Astrocyte of the cerebellum (primary cell): ENCODE measurements at regions not wholly inside any gene's neighbourhood (a gene's known extent, or its start where the extent isn't known, plus 50 kb on each side); places are given as distances from the start of the nearest gene placed in this dataset.

ENCODE experiments used
- DNase-seq: peaks from one replicate; pipeline ENCODE4 v3.0.0-alpha.2; 2011; ENCODE audit warnings: low read depth
- H3K4me3 ChIP-seq: 2 replicates; pipeline ENCODE4 v1.5.1; 2011; ENCODE audit warnings: mild to moderate bottlenecking, low read depth, low read length, moderate library complexity
- CTCF ChIP-seq: IDR thresholded peaks from 2 replicates; pipeline ENCODE4 v1.5.1; 2012; ENCODE audit warnings: low read length, low read depth, moderate library complexity, mild to moderate bottlenecking; ENCODE audit errors: missing control alignments
- in situ Hi-C: cut with HindIII; loops from 2 replicates; pipeline ENCODE4 v1.10.0; 2017; ENCODE audit warnings: low sequenced_read_pairs

GRCh38 chr2:11963966-11964365 lies 217.5 kb downstream of the LPIN1 start:
- DNase-seq, result no peak
- H3K4me3 ChIP-seq, result no peak overlapping the region
- no peak for TF ChIP-seq CTCF
- in situ Hi-C loops, result no loop called here

GRCh38 chr2:11967946-11968465 lies 221.6 kb downstream of the LPIN1 start:
- no peak for DNase-seq
- no peak for TF ChIP-seq CTCF
- H3K4me3 ChIP-seq, result no peak overlapping the region
- in situ Hi-C loops, result no loop called here

- no peak for DNase-seq
- H3K4me3 ChIP-seq, result no peak overlapping the region
- no peak for TF ChIP-seq CTCF
- in situ Hi-C loops, result no loop called here
Measured at GRCh38 chr2:11968521-11968920, 222.1 kb downstream of the LPIN1 start.

GRCh38 chr2:11969774-11970173 lies 223.3 kb downstream of the LPIN1 start:
- no peak for TF ChIP-seq CTCF
- no peak overlapping the region for H3K4me3 ChIP-seq
- no peak for DNase-seq
- in situ Hi-C loops, result no loop called here

- no peak for DNase-seq
- no peak overlapping the region for H3K4me3 ChIP-seq
- in situ Hi-C loops, result no loop called here
- TF ChIP-seq CTCF, result no peak
Measured at GRCh38 chr2:11974573-11974972, 228.1 kb downstream of the LPIN1 start.

GRCh38 chr2:11975373-11975772 lies 228.9 kb downstream of the LPIN1 start:
- no peak overlapping the region for H3K4me3 ChIP-seq
- DNase-seq, result no peak
- in situ Hi-C loops, result no loop called here
- no peak for TF ChIP-seq CTCF

- no peak for TF ChIP-seq CTCF
- in situ Hi-C loops, result no loop called here
- DNase-seq, result no peak
- no peak overlapping the region for H3K4me3 ChIP-seq
Measured at GRCh38 chr2:11976073-11976472, 229.6 kb downstream of the LPIN1 start.
